GM23248 (cell line): ENCODE measurements at regions not wholly inside any gene's neighbourhood (a gene's known extent, or its start where the extent isn't known, plus 50 kb on each side); places are given as distances from the start of the nearest gene placed in this dataset.

Experiments used
- DNase-seq: peaks from one replicate; pipeline ENCODE4 v3.0.0-alpha.2; 2015
- H2AFZ ChIP-seq: fragments of 200-600 bp; sonication (generic); 2 replicates; pipeline ENCODE4 v1.6.1; 2016; ENCODE audit warnings: antibody characterized with exemption
- H3F3A ChIP-seq: fragments of 200-600 bp; sonication (generic); 2 replicates; pipeline ENCODE4 v1.6.1; 2016; ENCODE audit warnings: mild to moderate bottlenecking, antibody characterized with exemption, mixed run types; ENCODE audit not compliant: insufficient read depth
- H3K27ac ChIP-seq: fragments of 200-600 bp; sonication (generic); 2 replicates; pipeline ENCODE4 v1.5.1; 2016; ENCODE audit warnings: mild to moderate bottlenecking
- H3K27me3 ChIP-seq: fragments of 200-600 bp; sonication (generic); replicated peaks from 2 replicates; pipeline ENCODE4 v1.6.1; 2016; ENCODE audit warnings: mild to moderate bottlenecking; ENCODE audit not compliant: insufficient read depth
- H3K36me3 ChIP-seq: fragments of 200-600 bp; sonication (generic); 2 replicates; pipeline ENCODE4 v1.6.1; 2016; ENCODE audit warnings: low read depth, mild to moderate bottlenecking
- H3K4me1 ChIP-seq: fragments of 200-600 bp; sonication (generic); 2 replicates; pipeline ENCODE4 v1.6.1; 2016; ENCODE audit warnings: mild to moderate bottlenecking; ENCODE audit not compliant: insufficient read depth
- H3K4me2 ChIP-seq: fragments of 200-600 bp; sonication (generic); one replicate; pipeline ENCODE4 v1.6.1; 2016; ENCODE audit warnings: mild to moderate bottlenecking; ENCODE audit not compliant: unreplicated experiment
- H3K4me3 ChIP-seq: fragments of 200-600 bp; sonication (generic); 2 replicates; pipeline ENCODE4 v1.5.1; 2016; ENCODE audit warnings: mild to moderate bottlenecking
- H3K79me2 ChIP-seq: fragments of 200-600 bp; sonication (generic); 2 replicates; pipeline ENCODE4 v1.6.1; 2016; ENCODE audit warnings: mild to moderate bottlenecking; ENCODE audit not compliant: insufficient read depth
- H3K9ac ChIP-seq: fragments of 200-600 bp; sonication (generic); 2 replicates; pipeline ENCODE4 v1.6.1; 2016; ENCODE audit warnings: mild to moderate bottlenecking
- H3K9me2 ChIP-seq: fragments of 200-600 bp; sonication (generic); 2 replicates; pipeline ENCODE4 v1.6.1; 2016; ENCODE audit warnings: mixed run types, mild to moderate bottlenecking, moderate library complexity; ENCODE audit not compliant: insufficient read depth
- H3K9me3 ChIP-seq: fragments of 200-600 bp; sonication (generic); one replicate; pipeline ENCODE4 v1.6.1; 2017; ENCODE audit warnings: low read depth
- H4K20me1 ChIP-seq: fragments of 200-600 bp; sonication (generic); 2 replicates; pipeline ENCODE4 v1.6.0; 2016; ENCODE audit not compliant: insufficient read depth
- EZH2 ChIP-seq: fragments of 200-600 bp; sonication (generic); IDR thresholded peaks from 2 replicates; pipeline ENCODE4 v1.6.1; 2018; ENCODE audit warnings: antibody characterized with exemption, mild to moderate bottlenecking; ENCODE audit not compliant: insufficient read depth, poor library complexity, severe bottlenecking
- EZH2phosphoT487 ChIP-seq: fragments of 200-600 bp; sonication (generic); IDR thresholded peaks from 2 replicates; pipeline ENCODE4 v1.6.1; 2018; ENCODE audit warnings: antibody characterized with exemption, moderate library complexity, mild to moderate bottlenecking, low read depth; ENCODE audit not compliant: insufficient read depth
- WGBS, 2 experiments: methylation state at CpG; one replicate each; pipeline ENCODE4 v1.1.6; 2015 to 2017; ENCODE audit warnings: low lambda C conversion rate in 2 of 2, low coverage in 1 of 2; ENCODE audit errors: missing lambda C conversion rate in 2 of 2; 5-methylcytosine and 5-hydroxymethylcytosine counted together
- in situ Hi-C: fragments of 300-500 bp; cut with MboI; formaldehyde crosslinking; loops from 2 replicates; pipeline ENCODE4 v1.15.0; 2020

DNA sequence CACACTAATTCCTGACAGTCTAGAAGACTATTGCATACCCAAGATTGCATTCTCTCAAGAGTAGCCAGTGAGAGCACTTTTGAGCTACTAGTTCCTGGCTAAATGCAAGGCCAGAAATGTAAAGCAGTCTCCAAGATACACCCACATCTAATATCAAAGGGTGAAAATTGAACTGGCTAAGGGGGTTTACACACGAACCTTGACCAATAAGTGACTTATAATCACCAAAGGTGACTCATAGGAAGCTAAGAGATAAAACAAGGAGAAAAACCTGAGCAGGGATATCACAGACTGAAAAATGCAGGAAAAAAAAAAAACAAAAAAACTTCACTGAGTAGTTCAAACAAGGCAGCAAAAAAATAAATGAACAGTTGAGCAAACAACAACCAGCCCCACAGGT lies 172.2 kb upstream of the RRP15 start:
- in situ Hi-C loops, result no loop called here
- no peak for TF ChIP-seq EZH2phosphoT487
- TF ChIP-seq EZH2, result no peak
- no peak overlapping the region for H3K4me3 ChIP-seq
- no peaks in the 10 kb centered on the region for H4K20me1 ChIP-seq
- no peaks in the 10 kb centered on the region for H3K27me3 ChIP-seq
- WGBS, 2 experiments, result 0 to 3% methylated on average over 1 of the region's 1 CpG
- no peaks in the 10 kb centered on the region for H3K79me2 ChIP-seq
- no peak overlapping the region for H2AFZ ChIP-seq
- H3K27ac ChIP-seq, result no peak overlapping the region
- H3K9ac ChIP-seq, result no peak overlapping the region
- H3K9me3 ChIP-seq, result peaks cover 3% of the 10 kb centered on the region
- DNase-seq, result no peak
- H3K36me3 ChIP-seq, result no peaks in the 10 kb centered on the region
- no peaks in the 10 kb centered on the region for H3K4me1 ChIP-seq
- H3K4me2 ChIP-seq, result no peak overlapping the region
- no peaks in the 10 kb centered on the region for H3F3A ChIP-seq
- H3K9me2 ChIP-seq, result no peaks in the 10 kb centered on the region

DNA sequence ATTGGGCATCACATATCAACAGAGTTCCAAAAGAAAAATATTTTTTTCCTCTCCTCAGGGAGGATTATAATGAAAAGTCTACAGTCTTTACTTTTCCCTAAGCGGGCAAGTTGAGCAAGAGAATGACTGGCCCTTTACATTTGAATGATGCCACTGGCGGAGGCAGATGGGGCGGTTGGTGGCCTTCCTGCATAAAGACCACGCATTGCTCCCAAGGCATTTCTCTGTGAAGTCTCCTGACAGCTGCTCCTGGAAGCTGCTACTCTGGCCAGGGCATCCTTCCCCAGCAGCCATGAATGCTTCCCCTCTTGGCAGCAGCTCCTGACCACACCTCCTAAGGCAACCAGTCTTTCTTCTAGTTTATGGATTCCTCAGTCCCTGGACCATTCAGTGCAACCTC lies 161.1 kb upstream of the RRP15 start:
- Histone ChIP-seq H3K9me2 (no peaks in the 10 kb centered on the region), H3K27ac (no peak overlapping the region), H3F3A (no peaks in the 10 kb centered on the region), H3K4me1 (no peaks in the 10 kb centered on the region), H3K36me3 (no peaks in the 10 kb centered on the region), H3K9ac (no peak overlapping the region), H3K27me3 (no peaks in the 10 kb centered on the region), H4K20me1 (no peaks in the 10 kb centered on the region), H3K4me3 (no peak overlapping the region), H3K9me3 (no peaks in the 10 kb centered on the region), H3K79me2 (no peaks in the 10 kb centered on the region), H3K4me2 (no peak overlapping the region), H2AFZ (no peak overlapping the region)
- 42 to 44% methylated on average over 4 of the region's 4 CpGs for WGBS, 2 experiments
- TF ChIP-seq EZH2 (no peak), EZH2phosphoT487 (no peak)
- no peak for DNase-seq
- in situ Hi-C loops, result no loop called here

DNA sequence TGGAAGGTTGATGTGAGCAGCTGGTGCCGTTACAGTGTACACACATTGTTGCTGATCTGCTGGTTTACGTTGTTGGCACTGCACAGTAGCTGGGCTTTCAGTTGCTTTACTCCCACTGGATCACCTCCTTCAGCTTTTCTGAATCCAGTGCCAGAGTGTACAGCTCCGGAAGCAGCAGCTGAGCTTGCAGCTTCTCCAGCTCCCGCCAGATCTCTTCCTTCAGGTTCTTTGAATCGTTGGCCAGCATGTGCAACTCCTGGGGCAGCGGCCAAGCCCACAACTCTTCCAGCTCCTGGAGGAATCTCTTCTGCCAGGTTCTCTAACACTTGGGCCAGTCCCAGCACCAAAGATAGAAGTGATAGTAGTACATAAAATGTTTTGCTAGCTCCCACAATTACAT lies 149.7 kb upstream of the RRP15 start:
- Histone ChIP-seq H3K9me3 (no peaks in the 10 kb centered on the region), H3K79me2 (no peaks in the 10 kb centered on the region), H2AFZ (no peak overlapping the region), H3K4me2 (no peak overlapping the region), H3K27me3 (no peaks in the 10 kb centered on the region), H3K9me2 (no peaks in the 10 kb centered on the region), H3F3A (no peaks in the 10 kb centered on the region), H3K36me3 (no peaks in the 10 kb centered on the region), H3K9ac (no peak overlapping the region), H4K20me1 (no peaks in the 10 kb centered on the region), H3K27ac (no peak overlapping the region), H3K4me3 (no peak overlapping the region), H3K4me1 (no peaks in the 10 kb centered on the region)
- no peak for TF ChIP-seq EZH2phosphoT487
- TF ChIP-seq EZH2, result no peak
- DNase-seq, result no peak
- WGBS, 2 experiments, result 22 to 30% methylated on average over 6 of the region's 6 CpGs
- in situ Hi-C loops, result no loop called here

- in situ Hi-C loops, result no loop called here
- H3K36me3 ChIP-seq, result no peaks in the 10 kb centered on the region
- H2AFZ ChIP-seq, result no peak overlapping the region
- H3F3A ChIP-seq, result no peaks in the 10 kb centered on the region
- WGBS, 2 experiments, result 8 to 15% methylated on average over 4 of the region's 4 CpGs
- H3K9me3 ChIP-seq, result no peaks in the 10 kb centered on the region
- H3K4me2 ChIP-seq, result no peak overlapping the region
- no peaks in the 10 kb centered on the region for H3K9me2 ChIP-seq
- no peaks in the 10 kb centered on the region for H3K4me1 ChIP-seq
- no peaks in the 10 kb centered on the region for H4K20me1 ChIP-seq
- H3K4me3 ChIP-seq, result no peak overlapping the region
- no peak for DNase-seq
- H3K9ac ChIP-seq, result no peak overlapping the region
- no peak overlapping the region for H3K27ac ChIP-seq
- H3K27me3 ChIP-seq, result no peaks in the 10 kb centered on the region
- H3K79me2 ChIP-seq, result no peaks in the 10 kb centered on the region
- TF ChIP-seq EZH2 (no peak), EZH2phosphoT487 (no peak)
Observed at GRCh38 chr1:218139761-218140160, 145.3 kb upstream of the RRP15 start.

DNA sequence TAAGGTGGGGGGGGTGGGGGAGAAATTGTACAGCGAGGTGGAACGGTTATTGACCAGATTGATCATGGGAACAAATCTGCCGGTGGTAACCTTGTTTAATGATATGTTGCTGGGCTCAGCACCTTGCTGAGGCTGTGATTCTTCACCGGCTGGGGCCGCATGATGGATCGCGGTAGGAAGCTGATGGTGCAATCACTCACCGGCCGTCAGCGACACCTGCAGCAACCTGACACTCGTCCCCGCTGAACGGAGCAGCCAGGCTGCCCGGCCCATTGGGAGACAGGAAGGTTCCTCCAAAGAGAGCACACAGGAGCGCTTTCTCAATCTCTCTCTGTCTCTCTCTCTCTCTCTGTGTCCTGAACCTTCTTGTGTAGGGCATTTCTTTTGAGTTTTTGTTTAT lies 128.5 kb upstream of the RRP15 start:
- H3K27me3 ChIP-seq, result peaks cover 45% of the 10 kb centered on the region
- no peaks in the 10 kb centered on the region for H3K36me3 ChIP-seq
- H3F3A ChIP-seq, result no peaks in the 10 kb centered on the region
- H3K79me2 ChIP-seq, result no peaks in the 10 kb centered on the region
- H3K9me3 ChIP-seq, result no peaks in the 10 kb centered on the region
- H3K9me2 ChIP-seq, result no peaks in the 10 kb centered on the region
- H3K4me2 ChIP-seq, result no peak overlapping the region
- no peak overlapping the region for H3K4me3 ChIP-seq
- no peak overlapping the region for H2AFZ ChIP-seq
- H3K27ac ChIP-seq, result no peak overlapping the region
- TF ChIP-seq EZH2, result no peak
- no peak for TF ChIP-seq EZH2phosphoT487
- 2 to 5% methylated on average over 14 to 15 of the region's 15 CpGs for WGBS, 2 experiments
- DNase-seq, result no peak
- H3K9ac ChIP-seq, result no peak overlapping the region
- no peaks in the 10 kb centered on the region for H3K4me1 ChIP-seq
- in situ Hi-C loops, result no loop called here
- H4K20me1 ChIP-seq, result no peaks in the 10 kb centered on the region
